Spleen (tissue), 7 donors: ENCODE measurements at regions not wholly inside any gene's neighbourhood (a gene's known extent, or its start where the extent isn't known, plus 50 kb on each side); places are given as distances from the start of the nearest gene placed in this dataset.

ENCODE experiments used
- CTCF ChIP-seq, 11 experiments: fragments of 200-600 bp in 7 of 11; fragments of 450-650 bp in 4 of 11; sonication (generic) in 4 of 11; IDR thresholded peaks in 8 of 11; conservative IDR thresholded peaks in 3 of 11; 1 replicate in 7 of 11; 2 replicates in 4 of 11; pipeline versions ENCODE4 v1.4.0 to v1.8.0; 2016 to 2021; ENCODE audit warnings: antibody characterized with exemption in 11 of 11, inconsistent platforms in 4 of 11, mild to moderate bottlenecking in 1 of 11
- POLR2A ChIP-seq, 3 donors: fragments of 450-650 bp; IDR thresholded peaks; one replicate each; pipeline ENCODE4 v1.5.1; 2017; ENCODE audit warnings: antibody characterized with exemption in 3 of 3, mild to moderate bottlenecking in 1 of 3
- POLR2AphosphoS5 ChIP-seq, 3 donors: sonication (generic); formaldehyde crosslinking; IDR thresholded peaks; one replicate each; pipeline ENCODE4 v1.5.1; 2017; ENCODE audit warnings: antibody characterized with exemption in 3 of 3
- donor health status: DM: no; HTN: no; CAD: no; lungs with moderate emphysema.
- donor health status: DM: no; HTN: no; CAD: no.
- donor health status: DM: no; HTN: no; CAD: no.

GRCh38 chr5:29370248-29370647 is 1823.2 kb upstream of the CDH6 start:
- no peak for TF ChIP-seq POLR2A (IDR thresholded peaks at IDR 0.05)
- no peak for TF ChIP-seq CTCF (IDR thresholded peaks at IDR 0.05 in 8 of 11, conservative IDR thresholded peaks at IDR 0.05 in 3 of 11)
- no peak for TF ChIP-seq POLR2AphosphoS5 (IDR thresholded peaks at IDR 0.05)
